ENCODE measurements at regions not wholly inside any gene's neighbourhood (a gene's known extent, or its start where the extent isn't known, plus 50 kb on each side); places are given as distances from the start of the nearest gene placed in this dataset.

DNA sequence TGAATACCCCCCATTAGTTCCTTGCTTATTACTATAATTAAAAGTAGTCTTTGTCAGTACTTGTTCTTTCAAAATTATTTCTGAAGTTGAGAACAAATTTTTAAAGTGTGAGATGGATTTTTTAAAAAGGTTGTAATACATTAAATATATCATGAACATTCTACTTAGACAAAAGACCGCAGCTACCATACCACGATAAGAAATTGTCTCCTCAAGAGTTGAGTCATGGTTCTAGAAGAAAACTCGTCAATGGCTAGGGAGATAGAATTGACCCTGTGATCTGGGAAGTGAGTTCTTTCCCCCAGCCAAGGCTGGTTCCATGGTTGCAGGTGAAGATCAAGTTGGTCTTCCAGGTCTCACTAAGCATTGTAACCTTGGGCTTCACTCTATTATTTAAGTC is 67.8 kb upstream of the ACYP2 start:
- TF ChIP-seq, protein P1, sequence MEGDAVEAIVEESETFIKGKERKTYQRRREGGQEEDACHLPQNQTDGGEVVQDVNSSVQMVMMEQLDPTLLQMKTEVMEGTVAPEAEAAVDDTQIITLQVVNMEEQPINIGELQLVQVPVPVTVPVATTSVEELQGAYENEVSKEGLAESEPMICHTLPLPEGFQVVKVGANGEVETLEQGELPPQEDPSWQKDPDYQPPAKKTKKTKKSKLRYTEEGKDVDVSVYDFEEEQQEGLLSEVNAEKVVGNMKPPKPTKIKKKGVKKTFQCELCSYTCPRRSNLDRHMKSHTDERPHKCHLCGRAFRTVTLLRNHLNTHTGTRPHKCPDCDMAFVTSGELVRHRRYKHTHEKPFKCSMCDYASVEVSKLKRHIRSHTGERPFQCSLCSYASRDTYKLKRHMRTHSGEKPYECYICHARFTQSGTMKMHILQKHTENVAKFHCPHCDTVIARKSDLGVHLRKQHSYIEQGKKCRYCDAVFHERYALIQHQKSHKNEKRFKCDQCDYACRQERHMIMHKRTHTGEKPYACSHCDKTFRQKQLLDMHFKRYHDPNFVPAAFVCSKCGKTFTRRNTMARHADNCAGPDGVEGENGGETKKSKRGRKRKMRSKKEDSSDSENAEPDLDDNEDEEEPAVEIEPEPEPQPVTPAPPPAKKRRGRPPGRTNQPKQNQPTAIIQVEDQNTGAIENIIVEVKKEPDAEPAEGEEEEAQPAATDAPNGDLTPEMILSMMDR (optimal IDR thresholded peaks at IDR 0.05 in 1 of 3, IDR thresholded peaks at IDR 0.05 in 1 of 3, conservative IDR thresholded peaks at IDR 0.05 in 1 of 3; ENCODE audit: extremely low read depth in 1 of 3, insufficient read depth in 2 of 3, low read length in 3 of 3): no peak
- no peak for TF ChIP-seq EZH2 (IDR thresholded peaks at IDR 0.05; ENCODE audit: low read length)

All from keratinocyte (primary cell).